Fibroblast of mammary gland (primary cell): ENCODE measurements at regions not wholly inside any gene's neighbourhood (a gene's known extent, or its start where the extent isn't known, plus 50 kb on each side); places are given as distances from the start of the nearest gene placed in this dataset.
A peak's percentile ranks its signal among the peaks of the same experiment; 100 is the strongest.

Experiments used
- DNase-seq: peaks from one replicate; pipeline ENCODE4 v3.0.0-alpha.2; 2010; ENCODE audit warnings: low read depth
- H3K4me3 ChIP-seq: 2 replicates; pipeline ENCODE4 v1.5.1; 2011; ENCODE audit warnings: low read depth, mild to moderate bottlenecking, low read length, moderate library complexity; ENCODE audit not compliant: control insufficient read depth
- CTCF ChIP-seq: conservative IDR thresholded peaks from 2 replicates; pipeline ENCODE4 v1.5.1; 2011; ENCODE audit warnings: low read depth, low read length, inconsistent platforms; ENCODE audit not compliant: control insufficient read depth, insufficient read depth

GRCh38 chr21:41561701-41562100 is 53.7 kb upstream of the TMPRSS2 start:
- H3K4me3 ChIP-seq: no peak overlapping the region
- TF ChIP-seq CTCF: no peak
- DNase-seq: peak; percentile 34

- no peak for DNase-seq
- TF ChIP-seq CTCF: no peak
- no peak overlapping the region for H3K4me3 ChIP-seq
Measured at GRCh38 chr21:41560661-41561158, 52.8 kb upstream of the TMPRSS2 start.

- TF ChIP-seq CTCF: no peak
- DNase-seq: peak; percentile 95
- no peak overlapping the region for H3K4me3 ChIP-seq
Measured at GRCh38 chr21:41559658-41560631, 52.0 kb upstream of the TMPRSS2 start.

GRCh38 chr21:41558842-41559241 is 50.9 kb upstream of the TMPRSS2 start:
- H3K4me3 ChIP-seq: no peak overlapping the region
- TF ChIP-seq CTCF: no peak
- DNase-seq: no peak

- H3K4me3 ChIP-seq: no peak overlapping the region
- TF ChIP-seq CTCF: no peak
- DNase-seq: no peak
Measured at GRCh38 chr21:41557884-41558283, 49.9 kb upstream of the TMPRSS2 start.
